WI38 (cell line): ENCODE measurements at regions not wholly inside any gene's neighbourhood (a gene's known extent, or its start where the extent isn't known, plus 50 kb on each side); places are given as distances from the start of the nearest gene placed in this dataset.
"Not testable (repeated sequence)": the region's sequence is repeated elsewhere in the genome, so short reads cannot be mapped to it uniquely, and the experiment has no call there.

Source experiments
- H3K4me3 ChIP-seq: 2 replicates; pipeline ENCODE4 v1.5.1; 2011; ENCODE audit warnings: low read depth, mild to moderate bottlenecking, control low read depth, low read length
- CTCF ChIP-seq: IDR thresholded peaks from 2 replicates; pipeline ENCODE4 v1.5.1; 2012; ENCODE audit warnings: low read depth, mild to moderate bottlenecking, control low read depth, low read length

GRCh38 chr16:62816971-62817519 is 780.8 kb upstream of the CDH8 start:
- H3K4me3 ChIP-seq, result no peak overlapping the region
- no peak for TF ChIP-seq CTCF

- no peak overlapping the region for H3K4me3 ChIP-seq
- TF ChIP-seq CTCF, result no peak
These were observed 778.7 kb upstream of the CDH8 start for GRCh38 chr16:62814891-62815290.

- H3K4me3 ChIP-seq, result no peak overlapping the region
- no peak for TF ChIP-seq CTCF
These were observed 769.1 kb upstream of the CDH8 start for GRCh38 chr16:62805221-62805857.

- no peak for TF ChIP-seq CTCF
- no peak overlapping the region for H3K4me3 ChIP-seq
These were observed 758.5 kb upstream of the CDH8 start for GRCh38 chr16:62794724-62795123.

GRCh38 chr16:62780081-62780480 is 743.8 kb upstream of the CDH8 start:
- H3K4me3 ChIP-seq, result not testable (repeated sequence)

GRCh38 chr16:62764572-62764971 is 728.3 kb upstream of the CDH8 start:
- no peak overlapping the region for H3K4me3 ChIP-seq
- TF ChIP-seq CTCF, result no peak

- H3K4me3 ChIP-seq, result no peak overlapping the region
- TF ChIP-seq CTCF, result no peak
These were observed 724.2 kb upstream of the CDH8 start for GRCh38 chr16:62760398-62760797.

- no peak for TF ChIP-seq CTCF
These were observed 719.7 kb upstream of the CDH8 start for GRCh38 chr16:62755938-62756337.

More at GRCh38 chr16:62755938-62756337, 719.7 kb upstream of the CDH8 start:
- H3K4me3 ChIP-seq, result no peak overlapping the region
